Stimulated activated naive CD8-positive, alpha-beta T cell treated with anti-CD3 and anti-CD28 coated beads, Interleukin-15, amount 100 ng/mL, for 72 hours (primary cell): ENCODE measurements at regions not wholly inside any gene's neighbourhood (a gene's known extent, or its start where the extent isn't known, plus 50 kb on each side); places are given as distances from the start of the nearest gene placed in this dataset.
"Not testable (repeated sequence)": the region's sequence is repeated elsewhere in the genome, so short reads cannot be mapped to it uniquely, and the experiment has no call there.

ENCODE experiments used
- ATAC-seq: fragments of 150-1000 bp; cut with Tn5 transposase; 2 replicates; pipeline ENCODE4 v1.10.0; 2021; ENCODE audit warnings: mild to moderate bottlenecking, moderate library complexity
- DNase-seq, 2 donors: peaks; one replicate each; pipeline ENCODE4 v3.0.0; 2021 to 2022
- H3K27ac Mint-ChIP-seq, 2 donors: one replicate each; pipeline ENCODE4 v1.8.0; 2022; ENCODE audit warnings: mild to moderate bottlenecking in 2 of 2, mixed read lengths in 2 of 2, moderate library complexity in 2 of 2
- H3K27me3 Mint-ChIP-seq: one replicate; pipeline ENCODE4 v1.8.0; 2022; ENCODE audit warnings: mixed read lengths
- H3K4me1 Mint-ChIP-seq: one replicate; pipeline ENCODE4 v1.8.0; 2022; ENCODE audit warnings: mild to moderate bottlenecking, mixed read lengths
- H3K4me3 Mint-ChIP-seq, 2 donors: one replicate each; pipeline ENCODE4 v1.8.0; 2022; ENCODE audit warnings: mild to moderate bottlenecking in 2 of 2, mixed read lengths in 2 of 2, moderate library complexity in 1 of 2
- H3K9me3 Mint-ChIP-seq, 2 donors: one replicate each; pipeline ENCODE4 v1.8.0; 2022; ENCODE audit warnings: mixed read lengths in 2 of 2

DNA sequence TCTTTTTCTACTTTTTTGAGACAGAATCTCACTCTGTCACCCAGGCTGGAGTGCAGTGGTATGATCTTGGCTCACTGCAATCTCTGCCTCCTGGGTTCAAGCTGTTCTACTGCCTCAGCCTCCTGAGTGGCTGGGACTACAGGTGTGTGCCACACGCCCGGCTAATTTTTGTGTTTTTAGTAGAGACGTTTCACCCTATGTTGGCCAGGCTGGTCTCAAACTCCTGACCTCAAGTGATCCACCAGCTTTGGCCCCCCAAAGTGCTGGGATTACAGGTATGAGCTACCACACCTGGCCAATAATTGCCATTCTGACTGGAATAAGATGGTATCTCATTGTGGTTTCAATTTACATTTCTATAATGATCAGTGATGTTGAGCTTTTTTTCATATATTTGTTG lies 71.0 kb upstream of the RGPD5 start:
- not testable (repeated sequence) for H3K27ac Mint-ChIP-seq, ATAC-seq

DNA sequence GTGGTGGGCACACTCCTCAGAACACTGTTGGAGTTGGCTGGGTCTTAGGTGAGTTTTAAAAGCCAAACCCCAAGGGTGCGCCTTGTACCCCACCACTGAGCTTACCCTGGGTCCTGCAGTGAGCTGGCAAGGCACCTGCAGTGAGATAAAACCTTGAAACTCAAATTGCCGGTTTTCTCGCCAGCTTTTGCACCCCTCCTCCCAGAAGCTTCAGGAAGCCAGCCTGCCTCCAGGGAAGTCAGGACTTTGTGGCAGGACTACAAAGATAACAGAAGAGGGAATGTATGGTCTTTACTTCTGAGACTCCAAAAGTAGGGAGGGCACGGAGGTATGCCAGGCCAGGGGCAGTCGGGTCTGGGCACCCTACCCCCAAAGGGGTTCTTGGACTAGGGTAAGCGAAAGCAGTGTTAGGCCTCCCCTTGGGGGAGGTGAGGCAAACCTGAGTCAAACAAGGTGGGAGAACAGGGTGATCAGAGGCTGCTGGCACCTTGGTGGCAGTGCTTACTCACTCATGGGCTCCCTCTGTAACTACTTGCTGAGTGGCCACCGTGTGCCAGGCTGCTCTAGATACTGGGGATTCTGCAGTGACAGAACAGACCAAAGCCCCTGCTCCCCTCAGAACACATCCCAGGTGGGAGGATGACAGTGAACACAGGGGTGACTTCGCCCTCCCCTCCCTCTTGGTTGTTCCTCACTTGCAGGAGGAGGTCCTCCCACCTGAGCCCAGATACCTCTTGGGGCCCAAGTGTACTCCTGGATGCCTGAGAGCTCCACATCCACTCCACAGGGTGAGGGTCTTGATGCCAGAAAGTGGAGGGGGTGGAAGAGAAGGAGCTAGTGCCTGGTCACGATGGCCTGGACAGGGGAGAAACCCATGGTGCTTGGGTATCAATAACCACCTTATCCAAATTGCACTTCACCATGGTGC lies 69.3 kb upstream of the RGPD5 start:
- no peak for DNase-seq
- H3K9me3 Mint-ChIP-seq, result no peaks in the 10 kb centered on the region
- no peak overlapping the region for H3K4me3 Mint-ChIP-seq
- no peaks in the 10 kb centered on the region for H3K4me1 Mint-ChIP-seq
- peaks cover 35% of the 10 kb centered on the region for H3K27me3 Mint-ChIP-seq
- no peak for ATAC-seq
- H3K27ac Mint-ChIP-seq, result no peak overlapping the region

More for the DNA sequence above, 71.0 kb upstream of the RGPD5 start:
- DNase-seq, H3K9me3 Mint-ChIP-seq, H3K4me1 Mint-ChIP-seq, H3K4me3 Mint-ChIP-seq: not testable (repeated sequence)
- peaks cover 32% of the 10 kb centered on the region for H3K27me3 Mint-ChIP-seq

- DNase-seq, result no peak
- Mint-ChIP-seq H3K27me3 (peaks cover 40% of the 10 kb centered on the region), H3K4me1 (no peaks in the 10 kb centered on the region), H3K9me3 (no peaks in the 10 kb centered on the region), H3K27ac (no peak overlapping the region), H3K4me3 (no peak overlapping the region)
- ATAC-seq, result no peak
Measured at GRCh38 chr2:109726379-109727270, 67.5 kb upstream of the RGPD5 start.

GRCh38 chr2:109727929-109728447 lies 66.1 kb upstream of the RGPD5 start:
- Mint-ChIP-seq H3K9me3 (no peaks in the 10 kb centered on the region), H3K4me1 (no peaks in the 10 kb centered on the region), H3K4me3 (no peak overlapping the region), H3K27ac (no peak overlapping the region), H3K27me3 (peaks cover 44% of the 10 kb centered on the region)
- no peak for DNase-seq
- ATAC-seq, result no peak

GRCh38 chr2:109733746-109734145 lies 60.4 kb upstream of the RGPD5 start:
- not testable (repeated sequence) for ATAC-seq, H3K27ac Mint-ChIP-seq, H3K4me1 Mint-ChIP-seq, DNase-seq, H3K9me3 Mint-ChIP-seq, H3K4me3 Mint-ChIP-seq
- peaks cover 34% of the 10 kb centered on the region for H3K27me3 Mint-ChIP-seq

GRCh38 chr2:109736177-109736827 lies 57.8 kb upstream of the RGPD5 start:
- H3K4me1 Mint-ChIP-seq, result no peaks in the 10 kb centered on the region
- ATAC-seq (no peak), DNase-seq (peak in 1 of 2 donors; percentile 13)
- H3K27ac Mint-ChIP-seq, result no peak overlapping the region
- H3K4me3 Mint-ChIP-seq, result no peak overlapping the region
- peaks cover 26% of the 10 kb centered on the region for H3K27me3 Mint-ChIP-seq
- H3K9me3 Mint-ChIP-seq, result no peaks in the 10 kb centered on the region
